Fibroblast of villous mesenchyme (primary cell): ENCODE measurements at regions not wholly inside any gene's neighbourhood (a gene's known extent, or its start where the extent isn't known, plus 50 kb on each side); places are given as distances from the start of the nearest gene placed in this dataset.
A peak's percentile ranks its signal among the peaks of the same experiment; 100 is the strongest.

Experiments
- DNase-seq: peaks from one replicate; pipeline ENCODE4 v3.0.0-alpha.2; 2010; ENCODE audit warnings: low read depth
- H3K4me3 ChIP-seq: 2 replicates; pipeline ENCODE4 v1.5.1; 2011; ENCODE audit warnings: low read depth, mild to moderate bottlenecking, low read length
- TF ChIP-seq, protein P1 (sequence below): IDR thresholded peaks from 2 replicates; pipeline ENCODE4 v1.5.1; 2012; ENCODE audit warnings: low read depth, mild to moderate bottlenecking, low read length; ENCODE audit not compliant: insufficient read depth

DNA sequence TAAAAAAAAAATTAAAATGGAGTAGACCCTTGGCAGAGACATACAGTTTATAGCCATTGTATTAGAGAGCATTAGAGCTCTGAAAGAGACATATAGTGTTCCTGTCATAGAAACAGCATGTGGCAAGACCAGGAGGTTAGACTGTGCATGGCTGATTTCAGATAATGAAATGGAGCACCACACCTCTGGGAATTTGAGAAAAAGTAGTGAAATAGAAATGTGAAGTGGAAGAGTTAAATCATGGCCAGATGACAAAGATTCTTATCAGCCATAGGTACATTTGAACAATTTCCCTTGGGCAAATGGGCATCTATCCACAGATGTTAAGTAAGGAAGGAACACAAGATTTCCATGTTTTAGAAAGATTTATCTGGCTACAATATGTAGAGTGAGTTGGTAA, 1083.1 kb downstream of the PLA2G4A start:
- no peak for DNase-seq
- H3K4me3 ChIP-seq, result no peak overlapping the region
- TF ChIP-seq, protein P1, sequence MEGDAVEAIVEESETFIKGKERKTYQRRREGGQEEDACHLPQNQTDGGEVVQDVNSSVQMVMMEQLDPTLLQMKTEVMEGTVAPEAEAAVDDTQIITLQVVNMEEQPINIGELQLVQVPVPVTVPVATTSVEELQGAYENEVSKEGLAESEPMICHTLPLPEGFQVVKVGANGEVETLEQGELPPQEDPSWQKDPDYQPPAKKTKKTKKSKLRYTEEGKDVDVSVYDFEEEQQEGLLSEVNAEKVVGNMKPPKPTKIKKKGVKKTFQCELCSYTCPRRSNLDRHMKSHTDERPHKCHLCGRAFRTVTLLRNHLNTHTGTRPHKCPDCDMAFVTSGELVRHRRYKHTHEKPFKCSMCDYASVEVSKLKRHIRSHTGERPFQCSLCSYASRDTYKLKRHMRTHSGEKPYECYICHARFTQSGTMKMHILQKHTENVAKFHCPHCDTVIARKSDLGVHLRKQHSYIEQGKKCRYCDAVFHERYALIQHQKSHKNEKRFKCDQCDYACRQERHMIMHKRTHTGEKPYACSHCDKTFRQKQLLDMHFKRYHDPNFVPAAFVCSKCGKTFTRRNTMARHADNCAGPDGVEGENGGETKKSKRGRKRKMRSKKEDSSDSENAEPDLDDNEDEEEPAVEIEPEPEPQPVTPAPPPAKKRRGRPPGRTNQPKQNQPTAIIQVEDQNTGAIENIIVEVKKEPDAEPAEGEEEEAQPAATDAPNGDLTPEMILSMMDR, result no peak

DNA sequence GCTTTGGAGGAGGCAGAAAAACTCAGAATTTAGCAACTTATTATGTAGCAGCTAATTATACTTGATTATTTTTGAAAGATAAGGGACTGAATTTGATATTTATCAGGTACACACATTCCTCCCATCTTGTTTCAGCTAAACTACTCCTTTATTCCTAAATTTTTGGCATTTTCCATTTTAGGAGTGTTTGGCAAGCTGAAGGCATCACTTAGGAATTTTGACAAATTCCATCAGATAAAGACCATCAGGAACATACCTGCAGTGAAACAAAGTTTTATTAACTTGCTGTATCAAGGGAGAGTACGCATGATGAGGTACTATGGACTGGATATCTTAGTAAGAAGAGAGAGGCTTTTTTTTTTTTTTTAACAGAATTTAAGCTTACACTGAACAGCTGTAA, 1092.2 kb downstream of the PLA2G4A start:
- DNase-seq, result no peak

GRCh38 chr1:187921426-187921825, 1092.7 kb downstream of the PLA2G4A start:
- no peak overlapping the region for H3K4me3 ChIP-seq
- TF ChIP-seq, protein P1, result no peak
- no peak for DNase-seq

More for the DNA sequence above, 1092.2 kb downstream of the PLA2G4A start:
- TF ChIP-seq, protein P1, result no peak
- no peak overlapping the region for H3K4me3 ChIP-seq

- H3K4me3 ChIP-seq, result no peak overlapping the region
- no peak for DNase-seq
- TF ChIP-seq, protein P1, result no peak
Measured at GRCh38 chr1:187922255-187922654, 1093.5 kb downstream of the PLA2G4A start.

GRCh38 chr1:187924252-187924651, 1095.5 kb downstream of the PLA2G4A start:
- TF ChIP-seq, protein P1, result no peak
- H3K4me3 ChIP-seq, result no peak overlapping the region
- no peak for DNase-seq

DNA sequence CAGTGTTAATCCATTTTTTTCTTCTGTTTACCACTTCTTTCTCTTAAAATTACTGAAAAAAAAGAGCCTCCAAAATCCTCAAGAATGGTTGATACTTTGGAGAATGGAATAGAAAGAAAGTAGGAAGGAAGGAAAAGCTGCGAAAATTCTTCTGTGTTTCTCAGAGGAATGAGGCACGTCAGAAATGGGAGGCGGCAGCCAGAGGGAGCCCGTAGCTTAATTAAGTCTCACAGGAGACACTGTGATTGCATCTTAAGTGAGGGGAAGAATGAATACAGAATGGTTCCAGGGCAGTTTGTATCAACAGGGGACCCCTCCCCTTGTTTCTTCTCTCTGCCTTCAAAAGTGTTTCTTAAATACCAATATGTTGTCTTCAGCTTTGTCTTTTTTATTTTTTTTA, 1099.5 kb downstream of the PLA2G4A start:
- DNase-seq, result peak; percentile 34
- TF ChIP-seq, protein P1, result peak; percentile 51
- no peak overlapping the region for H3K4me3 ChIP-seq

DNA sequence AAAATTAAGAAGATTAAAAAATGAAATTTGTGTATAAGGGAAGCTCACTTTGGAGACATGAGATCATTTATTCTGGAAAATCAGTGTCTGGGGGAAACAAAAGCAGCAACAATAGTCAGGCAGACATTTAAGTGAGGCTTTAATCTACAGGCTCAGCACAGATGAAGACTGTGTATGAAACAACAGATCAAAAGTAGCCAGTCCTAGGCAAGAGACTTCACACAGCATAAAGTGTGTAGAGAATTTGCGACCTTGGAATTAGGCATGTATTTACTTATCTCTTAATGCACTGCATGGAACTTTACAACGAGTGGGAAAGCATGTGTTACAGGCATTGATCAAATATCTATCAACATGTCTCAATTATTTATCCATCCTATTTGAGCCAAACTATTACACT, 1099.9 kb downstream of the PLA2G4A start:
- H3K4me3 ChIP-seq, result no peak overlapping the region
- DNase-seq, result no peak
- TF ChIP-seq, protein P1, result no peak
